Renal cortical epithelial cell (primary cell): ENCODE measurements at regions not wholly inside any gene's neighbourhood (a gene's known extent, or its start where the extent isn't known, plus 50 kb on each side); places are given as distances from the start of the nearest gene placed in this dataset.

Source experiments
- DNase-seq: peaks from one replicate; pipeline ENCODE4 v3.0.0-alpha.2; 2011; ENCODE audit warnings: low read depth

DNA sequence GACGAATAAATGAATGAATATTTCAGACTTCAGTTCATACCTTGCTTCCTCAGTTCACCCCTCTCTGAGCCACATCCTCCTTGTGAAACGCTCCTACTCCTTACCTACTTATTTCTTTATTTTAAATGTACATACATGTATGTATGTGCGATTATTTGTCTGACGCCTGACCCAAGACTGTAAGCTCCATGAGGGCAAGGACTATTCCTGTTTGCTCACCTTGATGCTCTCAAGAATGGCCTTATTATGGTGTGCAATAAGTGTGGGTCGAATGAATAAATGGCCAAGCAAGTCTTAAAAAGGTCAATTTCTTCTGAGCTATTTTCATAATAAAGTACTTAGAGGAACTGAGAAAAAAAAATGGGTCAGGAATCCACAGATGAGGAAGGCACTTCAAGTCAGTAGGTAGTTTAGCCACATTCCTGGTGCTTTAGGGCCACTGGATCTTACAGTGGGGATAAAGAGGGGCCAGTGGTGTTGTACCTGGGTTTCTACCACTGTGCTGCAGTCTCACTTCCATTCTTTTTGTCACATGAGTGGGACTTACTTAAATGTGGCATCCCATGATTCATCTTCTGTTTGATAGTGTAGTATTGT lies 74.7 kb downstream of the SDC1 start:
- no peak for DNase-seq

DNA sequence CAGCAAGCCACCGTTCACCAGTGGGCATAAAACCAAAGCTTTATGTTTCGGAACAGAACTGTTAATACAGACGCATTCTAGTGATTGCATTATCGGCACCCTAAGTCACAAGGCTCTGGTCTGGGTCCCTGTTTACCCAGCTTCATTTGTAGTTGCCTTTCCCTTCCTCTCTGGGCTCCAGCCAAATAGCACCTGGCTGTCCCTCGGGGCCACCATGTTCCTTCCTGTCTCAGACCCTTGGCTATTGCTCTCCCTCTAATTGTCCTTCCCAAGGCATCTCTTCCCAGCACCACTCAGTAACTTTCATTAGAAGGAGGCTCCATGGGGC lies 75.3 kb downstream of the SDC1 start:
- DNase-seq, result no peak

DNA sequence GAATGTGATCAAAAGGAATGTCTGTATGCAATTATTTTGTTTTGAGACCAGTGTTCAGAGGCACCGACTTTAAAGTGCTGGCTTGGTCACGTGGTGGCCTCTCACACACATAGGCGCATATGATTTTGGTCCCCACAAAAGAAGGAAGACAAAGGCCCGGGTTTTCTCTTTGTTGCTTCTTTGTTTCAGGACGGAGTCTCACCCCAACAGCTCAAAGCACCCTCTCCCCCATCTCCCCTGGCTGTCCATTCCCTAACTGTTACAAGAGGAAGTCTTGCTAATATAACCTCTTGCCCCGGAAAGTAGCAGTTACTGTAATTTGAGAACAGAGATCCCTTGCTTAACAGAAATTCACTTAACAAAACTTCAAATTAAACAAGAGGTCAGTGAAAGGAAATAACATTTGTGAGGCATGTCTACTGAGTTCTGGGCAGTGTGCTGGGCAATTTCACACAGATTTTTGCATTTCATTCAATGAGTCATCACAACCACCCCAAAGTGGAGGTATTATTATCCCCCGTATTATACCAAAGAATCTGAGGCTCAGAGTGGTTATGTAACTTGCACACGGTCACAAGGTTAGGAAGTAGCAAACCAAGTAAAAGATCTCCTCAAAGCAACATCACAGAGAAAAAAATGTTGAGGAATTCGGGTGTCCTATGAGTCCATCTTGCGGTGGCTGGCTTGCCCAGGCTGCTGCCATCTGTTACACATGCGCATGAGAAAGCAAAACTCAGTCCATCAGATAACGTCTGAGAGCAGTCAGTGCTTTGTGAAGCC lies 75.8 kb downstream of the SDC1 start:
- peak; percentile 93 for DNase-seq

DNA sequence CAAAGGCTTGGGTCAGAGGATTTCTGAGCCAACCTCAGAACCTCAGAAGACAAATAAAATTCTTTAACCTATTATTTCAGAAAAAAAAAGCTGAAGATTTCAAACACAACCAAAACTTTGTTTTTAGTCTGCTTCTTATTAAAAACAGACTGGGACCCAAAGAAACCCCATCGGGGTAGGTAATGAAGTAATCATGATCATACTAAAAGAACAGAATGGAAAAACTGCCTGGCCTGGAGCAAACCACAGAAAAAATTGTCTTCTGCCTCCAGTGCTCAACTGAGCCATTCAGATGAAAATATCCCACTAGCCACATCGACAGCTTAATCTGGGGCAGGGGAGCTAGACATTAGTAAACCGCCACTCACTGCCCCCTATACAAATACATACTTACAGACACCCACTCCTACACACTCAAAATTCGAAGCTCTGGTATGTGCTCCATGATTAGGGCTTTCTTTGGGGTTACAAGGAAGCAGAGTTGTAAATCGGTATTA lies 76.5 kb downstream of the SDC1 start:
- no peak for DNase-seq

DNA sequence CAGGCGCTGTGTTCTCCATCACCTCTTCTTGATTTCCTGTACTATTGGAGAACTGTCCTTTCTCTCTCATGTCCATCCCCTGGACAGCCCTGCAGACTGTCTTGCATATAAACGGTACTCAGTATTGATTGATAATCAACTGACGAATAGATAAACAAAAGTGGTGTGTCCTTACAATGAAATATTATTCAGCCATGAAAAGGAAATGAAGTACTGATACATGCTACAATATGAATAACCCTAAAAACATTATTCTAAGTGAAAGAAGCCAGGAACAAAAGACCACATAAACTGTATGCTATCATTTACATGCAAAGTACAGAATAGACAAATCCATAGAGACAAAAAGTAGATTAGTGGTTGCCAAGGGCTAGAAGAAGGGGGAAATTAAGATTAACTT lies 77.6 kb downstream of the SDC1 start:
- no peak for DNase-seq

DNA sequence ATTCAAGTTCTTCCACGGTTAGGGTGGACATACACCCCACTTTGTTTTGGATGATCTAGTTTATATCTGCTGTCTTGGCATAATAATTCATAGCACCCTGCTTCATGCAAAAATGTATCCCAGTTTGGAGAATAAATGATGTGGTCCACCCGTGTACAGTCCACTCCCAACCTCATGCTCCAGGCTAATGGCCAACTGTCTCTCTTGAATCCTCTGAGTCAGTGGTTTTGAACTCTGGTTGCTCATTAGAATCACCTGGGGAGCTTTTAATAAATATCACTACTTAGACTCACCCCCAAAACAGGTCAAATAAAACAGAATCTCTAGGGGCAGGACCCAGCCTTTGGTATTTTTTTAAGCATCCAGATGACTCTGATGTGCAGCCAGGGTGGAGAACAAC lies 78.5 kb downstream of the SDC1 start:
- DNase-seq, result no peak

DNA sequence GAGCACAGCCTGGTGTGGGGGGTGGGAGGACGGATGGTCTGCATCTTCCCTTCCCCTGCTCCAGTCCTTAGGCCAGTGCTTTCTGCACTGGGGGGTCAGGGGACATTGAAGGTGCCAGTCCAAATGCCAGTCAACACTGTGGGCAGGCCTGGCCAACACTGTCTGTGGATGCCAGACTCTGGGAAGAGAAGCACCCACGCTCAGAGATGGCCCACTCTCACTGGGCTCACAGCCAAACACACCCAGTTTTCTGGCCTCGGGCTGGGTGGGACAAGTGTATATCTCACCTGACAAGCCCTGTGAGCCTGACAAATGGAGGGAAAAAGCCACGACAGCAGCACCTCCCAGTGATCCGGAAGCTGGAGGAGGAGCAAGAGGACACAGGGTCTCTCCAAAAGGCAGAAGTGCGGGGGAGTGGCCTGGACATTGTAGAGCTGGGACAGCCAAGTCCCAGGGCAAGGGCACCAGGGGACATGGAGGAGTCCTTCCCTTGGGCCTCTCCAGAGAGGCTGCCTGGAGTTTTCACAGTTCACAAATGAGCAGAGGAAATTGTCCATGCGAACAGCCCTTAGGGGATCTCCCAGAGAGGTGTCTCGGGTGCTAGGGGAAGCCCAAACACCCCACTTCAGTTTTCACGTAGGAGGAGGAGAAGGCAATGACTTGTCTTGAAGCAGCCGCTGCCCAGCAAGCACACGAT lies 79.3 kb downstream of the SDC1 start:
- DNase-seq, result no peak

DNA sequence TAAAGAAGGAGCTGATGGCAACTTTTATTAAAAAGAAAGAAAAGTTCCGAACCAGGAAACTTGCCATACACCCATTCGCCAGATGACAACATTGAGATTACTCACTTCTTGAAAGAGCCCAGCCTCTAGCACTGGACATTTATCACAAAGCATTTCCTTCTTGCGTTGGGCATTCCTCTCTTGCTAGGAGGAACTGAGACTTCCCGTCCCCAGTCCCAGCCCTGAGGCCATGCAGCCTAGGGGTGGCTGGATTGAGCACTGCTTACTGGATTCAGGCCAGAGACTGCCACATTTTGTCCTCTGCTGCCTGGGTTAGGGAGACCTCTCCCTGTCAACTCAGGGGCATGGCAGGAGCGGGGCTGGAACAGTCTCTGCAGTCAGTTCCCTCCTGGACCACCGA lies 80.1 kb downstream of the SDC1 start:
- DNase-seq, result no peak

DNA sequence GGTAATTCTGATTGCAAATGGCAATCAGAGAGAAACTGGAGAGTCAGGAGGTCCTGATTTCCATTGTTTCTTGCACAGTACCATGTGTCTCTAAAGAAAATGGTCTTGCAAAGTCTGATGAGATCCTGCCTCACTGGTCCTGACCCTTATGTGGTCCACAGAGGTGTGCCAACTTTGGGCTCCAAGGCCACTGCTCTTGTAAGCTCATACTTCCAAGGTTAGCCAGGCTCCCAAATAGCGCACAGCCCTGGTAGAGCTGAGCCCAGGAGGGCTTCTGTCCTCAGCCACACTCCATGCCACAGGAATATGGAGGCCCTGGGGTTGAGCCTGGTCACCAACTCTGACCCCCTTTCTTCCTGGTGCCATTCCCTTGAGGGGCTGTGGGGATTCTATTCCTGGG lies 80.7 kb downstream of the SDC1 start:
- no peak for DNase-seq

DNA sequence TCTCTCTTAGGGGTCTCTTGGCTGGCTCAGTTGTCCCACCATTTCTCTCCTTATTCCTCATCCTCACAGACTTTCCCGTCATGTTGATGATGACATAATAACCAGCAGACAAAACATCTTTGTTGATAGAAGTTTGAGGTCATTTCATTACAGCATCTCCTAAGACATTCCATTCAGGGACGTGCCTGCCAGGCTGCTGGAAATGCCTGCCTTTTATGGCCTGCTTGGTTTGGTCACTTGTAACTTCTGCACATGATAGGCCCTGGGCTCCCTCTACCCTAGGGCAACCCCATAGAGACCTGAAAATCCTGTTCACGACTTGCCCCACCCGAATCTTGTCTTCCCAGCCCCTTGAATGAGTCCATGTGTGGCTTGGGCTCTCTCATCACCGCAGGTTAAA lies 81.7 kb downstream of the SDC1 start:
- DNase-seq, result peak; percentile 63

DNA sequence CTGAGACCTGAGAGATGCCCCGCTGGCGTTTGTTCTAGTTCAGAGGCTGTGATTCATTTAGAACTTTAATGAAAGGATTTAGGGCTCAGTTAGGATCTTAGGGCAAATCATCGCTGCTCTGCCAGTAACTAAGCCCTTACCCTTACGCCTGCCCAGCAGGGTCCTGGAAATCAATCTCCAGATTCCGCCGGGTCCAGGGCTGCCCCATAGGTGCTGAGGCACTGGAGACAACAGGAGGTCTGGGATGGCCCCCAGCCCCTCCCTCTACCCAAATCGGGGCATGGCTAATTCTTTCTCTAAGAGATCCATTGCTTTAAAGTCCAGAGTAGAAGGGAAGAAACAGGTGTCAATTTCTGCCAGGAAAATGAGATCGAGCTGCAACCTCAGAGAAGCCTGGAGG lies 83.1 kb downstream of the SDC1 start:
- DNase-seq, result no peak

DNA sequence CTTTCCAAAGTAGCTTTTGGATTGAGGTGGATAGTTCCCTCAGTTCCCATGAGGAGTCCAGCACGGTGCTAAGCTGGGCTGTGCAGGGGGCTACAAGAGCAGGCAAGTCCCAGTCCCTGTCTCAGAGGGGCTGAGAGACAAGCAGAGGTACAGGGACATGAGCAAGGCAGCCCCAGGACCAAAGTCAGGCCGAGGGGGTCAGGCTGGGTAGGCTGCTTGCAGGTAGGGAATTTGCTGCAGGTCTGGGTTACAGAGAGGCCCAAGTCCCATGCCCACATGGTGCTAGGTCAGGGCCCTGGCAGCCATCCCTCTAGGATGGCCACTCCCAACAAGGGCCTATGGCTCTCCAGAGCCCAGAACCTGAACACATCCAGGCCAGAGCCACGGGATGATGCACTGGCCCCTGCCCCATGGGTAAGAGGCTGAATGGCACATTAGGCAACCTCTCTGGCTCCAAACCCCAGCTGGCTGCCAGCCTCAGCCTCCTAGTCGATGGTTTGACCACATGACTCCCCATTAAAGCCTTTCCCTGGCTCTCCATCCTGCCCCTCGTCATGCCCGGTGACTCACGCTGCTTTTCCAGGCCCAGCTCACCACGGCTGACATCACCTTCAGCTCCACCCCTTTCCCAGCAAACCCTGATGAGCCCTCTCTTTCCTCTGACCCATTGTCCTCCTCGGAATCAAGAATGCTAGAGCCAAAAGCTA lies 83.7 kb downstream of the SDC1 start:
- DNase-seq, result peak; percentile 95

DNA sequence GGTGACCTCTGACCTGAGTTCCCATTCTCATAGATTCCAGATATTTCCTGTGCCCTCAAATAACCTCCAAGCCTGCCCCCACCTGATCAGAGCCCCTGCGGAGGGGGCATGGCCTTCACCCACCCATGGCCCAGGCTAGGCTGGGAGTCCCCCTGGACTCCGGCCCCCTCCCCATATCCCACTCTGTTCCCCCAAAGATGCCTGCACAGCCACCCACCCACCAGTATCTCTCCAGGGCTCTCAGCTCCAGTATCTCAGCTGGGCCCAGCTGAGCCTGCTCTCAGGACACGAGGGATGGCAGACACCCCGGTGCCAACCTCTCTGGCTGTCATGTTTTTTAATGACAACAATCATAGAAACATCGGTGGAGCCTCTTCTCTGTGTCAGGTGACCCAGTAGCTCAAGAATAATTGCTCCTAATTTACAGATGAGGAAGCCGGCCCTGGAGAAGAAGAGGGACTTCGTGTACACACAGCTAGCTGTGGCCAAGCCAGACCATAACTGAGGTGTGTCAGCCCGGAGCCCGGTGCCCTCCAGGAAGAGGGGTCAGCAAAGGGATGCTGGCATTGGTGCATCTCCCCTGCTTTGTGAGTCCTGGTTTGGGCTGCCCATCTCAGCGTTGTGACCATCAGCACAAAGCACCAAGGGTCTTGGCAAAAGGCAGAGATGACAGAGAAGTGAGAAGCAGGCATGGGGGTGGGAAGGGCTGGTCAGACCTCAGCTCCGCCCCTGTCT lies 84.4 kb downstream of the SDC1 start:
- no peak for DNase-seq

DNA sequence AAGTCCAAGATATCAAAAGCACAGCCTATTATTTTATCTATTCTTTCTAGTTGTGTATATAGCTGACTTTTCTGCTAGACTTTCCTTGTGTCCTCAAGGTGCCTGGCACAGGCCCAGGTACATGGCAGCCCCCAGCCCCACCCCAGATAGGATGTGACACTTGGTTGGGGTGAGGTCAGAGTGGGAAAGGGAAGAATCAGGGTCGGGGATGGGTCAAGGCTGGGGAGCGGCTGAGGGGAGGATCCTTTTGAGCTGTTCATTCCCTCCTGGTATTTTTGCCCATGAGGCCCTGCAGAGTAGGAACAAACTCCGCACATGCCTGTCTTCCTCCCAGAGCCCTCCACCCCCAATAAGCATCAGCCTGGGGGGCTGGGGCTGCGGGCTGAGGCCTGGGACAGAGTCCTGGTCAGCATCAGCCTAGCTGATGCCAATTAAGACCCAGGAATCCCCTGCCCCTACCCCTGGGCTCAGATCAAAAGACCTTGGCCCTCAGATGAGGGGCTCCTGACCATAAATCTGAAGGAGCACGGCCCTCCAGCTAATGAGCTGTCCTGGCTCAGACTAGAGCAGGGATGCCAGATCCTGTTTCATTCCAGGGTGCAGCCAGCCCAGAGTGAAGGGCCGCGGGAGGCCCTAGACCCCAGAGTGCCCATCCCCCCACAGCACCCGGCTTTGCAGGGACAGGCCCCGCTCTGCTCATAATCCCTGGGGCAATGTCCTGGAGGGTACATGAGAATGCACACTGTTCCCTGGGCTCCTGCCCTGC lies 85.3 kb downstream of the SDC1 start:
- no peak for DNase-seq

DNA sequence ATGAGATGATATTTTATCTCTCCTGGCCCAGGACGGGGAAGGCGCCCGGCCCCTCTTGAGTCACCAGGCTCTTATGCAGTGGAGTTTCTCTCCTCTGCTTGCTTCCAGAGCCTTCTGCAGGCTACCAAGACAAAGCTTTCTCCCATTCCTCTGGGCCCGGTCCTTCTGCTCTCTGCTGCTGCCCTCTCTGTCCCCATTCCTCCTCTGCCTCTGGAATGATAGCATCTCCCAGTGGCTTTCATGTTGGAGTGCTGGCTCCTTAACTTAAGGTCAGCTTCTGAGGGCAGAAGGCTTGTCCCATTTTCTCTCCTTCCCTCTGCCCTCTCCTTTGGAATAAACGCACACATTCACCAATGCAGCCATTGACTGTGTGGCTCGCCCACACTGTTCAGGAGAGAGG lies 86.2 kb downstream of the SDC1 start:
- DNase-seq, result no peak

DNA sequence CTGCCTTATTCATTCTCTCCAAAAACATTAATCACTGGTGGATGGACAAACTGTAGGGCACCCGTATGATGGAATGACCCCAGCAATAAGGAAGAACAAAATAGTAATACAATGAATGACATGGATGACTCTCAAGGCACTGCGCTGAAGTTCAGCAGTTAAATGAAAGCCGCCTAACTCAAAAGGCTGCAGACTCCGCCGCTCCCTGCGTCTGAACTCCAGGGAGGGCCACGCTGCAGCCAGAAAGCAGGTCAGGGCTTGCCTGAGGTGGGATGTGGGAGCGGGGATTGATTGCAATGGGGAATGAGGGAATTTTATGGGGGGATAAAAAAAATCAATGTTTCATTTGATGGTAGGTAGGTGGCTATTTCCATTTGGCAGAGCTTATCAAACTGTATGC lies 86.5 kb upstream of the LAPTM4A start:
- DNase-seq, result no peak

DNA sequence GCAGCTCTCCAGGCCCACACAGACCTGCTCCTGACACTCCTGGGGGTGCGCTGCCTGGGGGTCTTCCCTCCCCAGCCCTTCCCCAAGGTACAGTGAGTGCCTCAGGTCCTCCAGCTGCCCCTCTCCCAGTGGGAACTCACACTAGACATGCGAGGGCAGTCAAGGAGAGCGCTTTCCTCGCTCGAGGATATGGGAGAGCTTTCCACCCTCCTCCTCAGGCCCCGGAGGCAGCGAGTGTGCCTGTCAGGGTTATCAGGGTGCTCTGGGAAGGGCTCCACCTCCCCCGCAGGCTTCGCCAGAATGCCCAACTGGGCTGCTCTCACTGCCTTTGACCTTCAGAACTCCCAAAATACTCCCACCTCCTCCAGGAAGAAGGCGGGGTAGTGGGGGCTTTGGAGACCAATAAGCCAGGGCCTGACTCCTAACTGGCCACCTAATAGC lies 85.7 kb upstream of the LAPTM4A start:
- no peak for DNase-seq

DNA sequence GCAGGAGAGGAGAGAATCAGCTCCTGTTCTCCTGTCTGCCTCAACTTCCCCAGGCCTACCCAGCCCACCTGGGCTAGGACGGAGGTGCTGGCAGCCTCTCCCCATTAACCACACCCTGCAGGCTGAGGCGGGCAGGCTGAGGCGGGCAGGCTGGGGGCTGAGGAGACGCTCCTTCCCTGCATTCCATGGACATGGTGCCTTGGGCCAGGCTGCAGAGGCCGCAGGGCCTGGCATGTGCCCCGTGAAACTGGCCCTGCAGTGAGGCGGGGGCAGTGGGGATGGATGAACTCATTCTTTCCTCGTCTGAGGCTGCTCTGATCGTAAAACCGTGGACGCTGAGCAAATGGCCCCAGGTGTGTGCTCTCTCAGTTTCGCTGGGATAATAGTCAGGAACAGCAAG lies 84.7 kb upstream of the LAPTM4A start:
- no peak for DNase-seq

DNA sequence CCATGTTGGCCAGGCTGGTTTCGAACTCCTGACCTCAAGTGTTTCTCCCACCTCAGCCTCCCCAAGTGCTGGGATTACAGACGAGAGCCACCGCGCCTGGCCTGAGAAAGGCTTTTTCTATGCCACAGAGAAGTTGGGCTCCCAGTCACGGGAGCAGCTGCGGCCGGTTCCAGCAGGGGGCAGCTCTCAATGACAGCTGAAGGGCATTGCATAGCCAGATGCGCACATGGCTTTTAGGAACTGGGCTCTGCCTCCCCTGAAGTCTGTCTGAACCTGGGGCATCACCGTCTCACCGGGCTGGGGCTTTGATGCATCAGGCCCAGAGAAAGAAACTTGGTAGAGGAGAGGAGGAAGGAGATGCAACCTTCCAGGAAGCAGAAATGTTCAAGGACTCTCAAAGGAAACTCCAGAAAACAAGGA lies 84.2 kb upstream of the LAPTM4A start:
- DNase-seq, result no peak

DNA sequence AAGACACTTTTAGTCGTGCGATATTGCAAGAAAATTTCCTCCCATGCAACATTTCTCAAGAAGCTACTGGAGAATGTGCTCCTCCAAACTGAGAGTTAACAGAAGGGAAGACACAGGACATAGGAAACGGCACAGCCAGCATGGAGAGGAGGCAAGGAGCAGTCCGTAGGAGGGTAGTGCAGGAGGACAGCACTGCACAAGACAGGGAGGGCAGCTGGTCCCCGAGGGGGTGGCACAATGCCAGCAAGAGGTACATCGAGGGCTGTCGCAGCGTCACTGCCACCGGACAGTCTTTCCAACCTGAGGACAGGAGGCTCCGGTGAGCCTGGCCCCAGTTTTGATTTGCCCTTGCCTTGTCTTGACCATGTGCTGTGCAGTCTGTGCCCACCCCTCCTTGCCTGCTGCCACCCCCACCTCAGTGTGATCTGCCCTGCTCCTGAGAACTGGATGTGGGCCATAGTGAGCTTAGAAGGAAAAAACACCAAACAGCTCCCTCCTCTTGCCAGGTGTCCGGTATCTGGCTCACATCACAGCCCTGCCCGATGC lies 81.6 kb upstream of the LAPTM4A start:
- DNase-seq, result no peak
